T-helper 1 cell treated with Interleukin-12 subunit alpha and Interleukin-12 subunit beta and Interleukin-4 antibody, amounts not matched to agents 30 ng/mL and 1 ng/mL, for 36 hours (primary cell): ENCODE measurements at regions not wholly inside any gene's neighbourhood (a gene's known extent, or its start where the extent isn't known, plus 50 kb on each side); places are given as distances from the start of the nearest gene placed in this dataset.

ENCODE experiments used
- intact Hi-C: fragments of 100-400 bp; cut with micrococcal nuclease; formaldehyde crosslinking; loops from one replicate; pipeline ENCODE4 v1.15.1; 2024

GRCh38 chr14:99069946-99070345, 202.1 kb downstream of the BCL11B start:
- intact Hi-C loops, result no loop called here

GRCh38 chr14:99072433-99072832, 199.6 kb downstream of the BCL11B start:
- intact Hi-C loops, result no loop called here

- intact Hi-C loops, result no loop called here
Observed at GRCh38 chr14:99072956-99073355, 199.0 kb downstream of the BCL11B start.

GRCh38 chr14:99073431-99073830, 198.6 kb downstream of the BCL11B start:
- intact Hi-C loops, result no loop called here

GRCh38 chr14:99075061-99075460, 196.9 kb downstream of the BCL11B start:
- intact Hi-C loops, result no loop called here

- intact Hi-C loops, result no loop called here
Observed at GRCh38 chr14:99075771-99076375, 196.1 kb downstream of the BCL11B start.

GRCh38 chr14:99077076-99077843, 194.7 kb downstream of the BCL11B start:
- intact Hi-C loops, result no loop called here

- intact Hi-C loops, result no loop called here
Observed at GRCh38 chr14:99077844-99078236, 194.2 kb downstream of the BCL11B start.

GRCh38 chr14:99078426-99078825, 193.6 kb downstream of the BCL11B start:
- intact Hi-C loops, result no loop called here

- intact Hi-C loops, result no loop called here
Observed at GRCh38 chr14:99079061-99079727, 192.8 kb downstream of the BCL11B start.

- intact Hi-C loops, result no loop called here
Observed at GRCh38 chr14:99080306-99080705, 191.7 kb downstream of the BCL11B start.

GRCh38 chr14:99081156-99081765, 190.7 kb downstream of the BCL11B start:
- intact Hi-C loops, result no loop called here

- intact Hi-C loops, result no loop called here
Observed at GRCh38 chr14:99081880-99082279, 190.1 kb downstream of the BCL11B start.

GRCh38 chr14:99093532-99094517, 178.2 kb downstream of the BCL11B start:
- intact Hi-C loops, result no loop called here

- intact Hi-C loops, result no loop called here
Observed at GRCh38 chr14:99094901-99095300, 177.1 kb downstream of the BCL11B start.

GRCh38 chr14:99095369-99095768, 176.6 kb downstream of the BCL11B start:
- intact Hi-C loops, result no loop called here

GRCh38 chr14:99098199-99098598, 173.8 kb downstream of the BCL11B start:
- intact Hi-C loops, result no loop called here

- intact Hi-C loops, result no loop called here
Observed at GRCh38 chr14:99099051-99099787, 172.8 kb downstream of the BCL11B start.

- intact Hi-C loops, result no loop called here
Observed at GRCh38 chr14:99100497-99101270, 171.3 kb downstream of the BCL11B start.
